ENCODE measurements at regions not wholly inside any gene's neighbourhood (a gene's known extent, or its start where the extent isn't known, plus 50 kb on each side); places are given as distances from the start of the nearest gene placed in this dataset.
"Not testable (repeated sequence)": the region's sequence is repeated elsewhere in the genome, so short reads cannot be mapped to it uniquely, and the experiment has no call there.

- H3K4me3 ChIP-seq, result no peak overlapping the region
- intact Hi-C loops (cut with DNase I), result no loop called here
- no peak for TF ChIP-seq CTCF (IDR thresholded peaks at IDR 0.05)
Measured at GRCh38 chr6:76772951-76773350, 690.3 kb downstream of the HTR1B start.

GRCh38 chr6:76771059-76771634 is 692.1 kb downstream of the HTR1B start:
- no peaks in the 10 kb centered on the region for H3K9me3 ChIP-seq
- no peaks in the 10 kb centered on the region for H3K36me3 ChIP-seq
- ATAC-seq (no peak), DNase-seq (no peak)
- no peaks in the 10 kb centered on the region for H3K27me3 ChIP-seq (ENCODE audit: low read depth)
- TF ChIP-seq CTCF (IDR thresholded peaks at IDR 0.05), result no peak
- H3K4me3 ChIP-seq, result no peak overlapping the region
- H3K4me1 ChIP-seq, result no peaks in the 10 kb centered on the region
- no peak overlapping the region for H3K27ac ChIP-seq
- intact Hi-C loops (cut with DNase I), result no loop called here

More at GRCh38 chr6:76772951-76773350, 690.3 kb downstream of the HTR1B start:
- Histone ChIP-seq H3K27me3 (ENCODE audit: low read depth) (no peaks in the 10 kb centered on the region), H3K36me3 (no peaks in the 10 kb centered on the region), H3K4me1 (no peaks in the 10 kb centered on the region), H3K9me3 (no peaks in the 10 kb centered on the region), H3K27ac (no peak overlapping the region)
- DNase-seq (no peak), ATAC-seq (no peak)

GRCh38 chr6:76770281-76770680 is 693.0 kb downstream of the HTR1B start:
- Histone ChIP-seq H3K9me3 (no peaks in the 10 kb centered on the region), H3K4me3 (no peak overlapping the region), H3K27me3 (ENCODE audit: low read depth) (no peaks in the 10 kb centered on the region), H3K4me1 (no peaks in the 10 kb centered on the region), H3K27ac (no peak overlapping the region), H3K36me3 (no peaks in the 10 kb centered on the region)
- ATAC-seq (no peak), DNase-seq (no peak)
- no peak for TF ChIP-seq CTCF (IDR thresholded peaks at IDR 0.05)
- intact Hi-C loops (cut with DNase I), result no loop called here

GRCh38 chr6:76768556-76768955 is 694.7 kb downstream of the HTR1B start:
- no peak overlapping the region for H3K27ac ChIP-seq
- H3K9me3 ChIP-seq, result no peaks in the 10 kb centered on the region
- DNase-seq (no peak), ATAC-seq (no peak)
- intact Hi-C loops (cut with DNase I), result no loop called here
- H3K4me1 ChIP-seq, result no peaks in the 10 kb centered on the region
- no peaks in the 10 kb centered on the region for H3K36me3 ChIP-seq
- H3K4me3 ChIP-seq, result no peak overlapping the region
- no peak for TF ChIP-seq CTCF (IDR thresholded peaks at IDR 0.05)
- H3K27me3 ChIP-seq (ENCODE audit: low read depth), result no peaks in the 10 kb centered on the region

- Histone ChIP-seq H3K4me1 (no peaks in the 10 kb centered on the region), H3K27ac (no peak overlapping the region), H3K4me3 (no peak overlapping the region), H3K9me3 (no peaks in the 10 kb centered on the region), H3K27me3 (ENCODE audit: low read depth) (no peaks in the 10 kb centered on the region), H3K36me3 (no peaks in the 10 kb centered on the region)
- DNase-seq (no peak), ATAC-seq (no peak)
- intact Hi-C loops (cut with DNase I), result no loop called here
- no peak for TF ChIP-seq CTCF (IDR thresholded peaks at IDR 0.05)
Measured at GRCh38 chr6:76764057-76764456, 691.6 kb upstream of the IMPG1 start.

- H3K36me3 ChIP-seq, result no peaks in the 10 kb centered on the region
- no peak for TF ChIP-seq CTCF (IDR thresholded peaks at IDR 0.05)
- H3K4me1 ChIP-seq, result no peaks in the 10 kb centered on the region
- intact Hi-C loops (cut with DNase I), result no loop called here
- no peaks in the 10 kb centered on the region for H3K27me3 ChIP-seq (ENCODE audit: low read depth)
- ATAC-seq (no peak), DNase-seq (no peak)
- H3K9me3 ChIP-seq, result peaks cover 5% of the 10 kb centered on the region
- no peak overlapping the region for H3K27ac ChIP-seq
- H3K4me3 ChIP-seq, result no peak overlapping the region
Measured at GRCh38 chr6:76752841-76753240, 680.4 kb upstream of the IMPG1 start.

- H3K4me3 ChIP-seq; H3K9me3 ChIP-seq; H3K36me3 ChIP-seq; H3K27me3 ChIP-seq (ENCODE audit: low read depth); H3K4me1 ChIP-seq; H3K27ac ChIP-seq; ATAC-seq; DNase-seq; intact Hi-C loops (cut with DNase I): not testable (repeated sequence)
Measured at GRCh38 chr6:76745388-76745787, 672.9 kb upstream of the IMPG1 start.

GRCh38 chr6:76744151-76744720 is 671.8 kb upstream of the IMPG1 start:
- H3K27ac ChIP-seq; intact Hi-C loops (cut with DNase I); H3K4me3 ChIP-seq; H3K4me1 ChIP-seq; H3K9me3 ChIP-seq; ATAC-seq; H3K27me3 ChIP-seq (ENCODE audit: low read depth); DNase-seq; H3K36me3 ChIP-seq: not testable (repeated sequence)
